Renal cortex interstitium (tissue), 11 donors: ENCODE measurements at regions not wholly inside any gene's neighbourhood (a gene's known extent, or its start where the extent isn't known, plus 50 kb on each side); places are given as distances from the start of the nearest gene placed in this dataset.

Experiments
- DNase-seq, 11 donors: peaks; one replicate each; pipeline ENCODE4 v3.0.0-alpha.2; 2013; ENCODE audit warnings: low read depth in 9 of 11, low spot score in 4 of 11; ENCODE audit errors: extremely low read depth in 1 of 11

GRCh38 chrX:42725196-42725595 is 52.8 kb downstream of the PPP1R2C start:
- no peak for DNase-seq

DNA sequence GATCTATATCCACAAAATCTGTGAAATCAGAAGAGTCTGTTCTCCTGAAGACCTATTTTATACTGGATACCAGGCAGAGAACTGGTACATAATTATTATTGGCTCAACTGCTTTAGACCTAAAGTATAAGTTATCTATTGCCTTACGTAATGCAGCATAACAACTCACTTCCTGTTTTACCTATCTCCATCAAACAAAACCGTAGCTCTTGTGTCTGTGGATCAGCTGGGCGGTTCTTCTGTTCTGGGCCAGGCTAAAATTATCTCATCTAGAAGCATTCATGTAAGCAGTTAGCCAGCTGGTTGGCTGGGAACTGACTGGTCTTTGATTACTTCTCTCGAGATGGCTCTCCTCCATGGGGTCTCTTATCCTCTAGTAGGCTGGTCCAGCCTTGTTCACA is 57.8 kb downstream of the PPP1R2C start:
- DNase-seq = no peak

DNA sequence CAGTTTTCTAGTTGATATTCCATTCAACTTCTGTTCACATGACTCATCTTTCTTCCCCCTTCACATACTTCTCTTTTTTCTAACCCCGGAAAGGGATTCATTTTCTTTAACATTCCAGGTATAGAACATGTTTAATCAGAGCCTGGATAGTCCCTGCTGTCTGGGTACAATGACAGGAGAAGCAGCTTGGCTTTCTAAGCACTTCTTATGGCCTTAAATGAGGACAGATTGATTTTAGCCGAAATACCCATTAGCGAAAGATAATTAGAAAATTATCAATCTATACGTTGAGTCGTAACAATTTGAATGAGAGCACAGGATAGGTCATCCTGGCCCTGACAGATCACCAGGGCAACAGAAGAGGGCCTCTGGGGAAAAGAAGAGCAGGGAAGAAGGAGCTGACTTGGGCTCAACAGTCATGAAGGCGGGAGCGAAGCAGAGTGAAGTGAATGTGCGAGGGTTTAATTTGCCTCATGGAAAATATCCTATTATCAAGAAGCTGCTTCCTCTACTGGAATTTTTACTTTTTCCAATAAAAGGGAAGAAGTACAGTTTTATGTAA is 62.2 kb downstream of the PPP1R2C start:
- DNase-seq = no peak

GRCh38 chrX:42714981-42715700 is 62.8 kb downstream of the PPP1R2C start:
- peak in 9 of 11 donors; percentile 12 to 38 (median 27) for DNase-seq

- no peak for DNase-seq
Measured at GRCh38 chrX:42710452-42710851, 67.5 kb downstream of the PPP1R2C start.

- DNase-seq = no peak
Measured at GRCh38 chrX:42708222-42708621, 69.7 kb downstream of the PPP1R2C start.

GRCh38 chrX:42707742-42708141 is 70.2 kb downstream of the PPP1R2C start:
- no peak for DNase-seq

GRCh38 chrX:42704454-42704853 is 73.5 kb downstream of the PPP1R2C start:
- no peak for DNase-seq

GRCh38 chrX:42697544-42697943 is 80.4 kb downstream of the PPP1R2C start:
- no peak for DNase-seq

GRCh38 chrX:42696536-42697124 is 81.3 kb downstream of the PPP1R2C start:
- DNase-seq = no peak

- DNase-seq = peak in 4 of 11 donors; percentile 13 to 33 (median 16)
Measured at GRCh38 chrX:42695800-42696358, 82.1 kb downstream of the PPP1R2C start.

- DNase-seq = no peak
Measured at GRCh38 chrX:42694260-42694815, 83.6 kb downstream of the PPP1R2C start.

DNA sequence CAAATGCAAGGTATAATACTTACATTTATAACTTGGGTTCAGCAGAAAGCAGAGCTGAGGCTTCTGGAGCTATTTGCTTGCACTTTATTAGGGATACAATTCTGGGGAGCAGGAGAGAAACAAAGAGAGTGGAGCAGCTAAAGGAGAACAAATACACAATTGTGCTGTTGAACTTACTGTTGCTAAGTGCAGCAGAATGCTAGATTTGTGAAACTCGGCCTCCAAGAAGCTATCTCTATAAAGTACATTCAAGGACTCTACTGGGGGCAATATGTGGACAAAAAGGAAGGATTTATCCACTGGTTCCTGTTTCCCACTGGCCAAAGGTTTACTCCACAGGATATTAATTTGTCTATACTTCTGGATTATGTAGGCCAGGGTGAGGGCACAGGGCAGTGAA is 86.8 kb downstream of the PPP1R2C start:
- no peak for DNase-seq

DNA sequence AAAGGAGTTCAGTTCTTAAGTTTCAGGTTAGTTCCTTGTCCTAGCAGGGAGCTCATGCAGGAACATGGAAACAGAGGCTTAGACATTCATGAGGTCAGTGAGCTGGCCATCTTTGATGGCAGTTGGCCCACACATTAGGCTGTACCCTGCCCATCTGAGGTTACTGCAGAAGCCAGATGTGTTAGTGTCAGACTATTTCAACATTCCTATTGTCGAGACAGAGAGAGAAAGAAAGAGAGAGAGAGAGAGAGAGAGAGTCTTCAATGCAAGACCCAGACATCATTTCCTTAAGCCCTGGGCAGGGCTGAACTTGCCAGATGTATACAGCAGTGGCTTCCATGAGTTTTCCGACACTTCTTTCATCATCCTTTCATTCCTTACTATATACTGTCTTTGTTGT is 91.3 kb downstream of the PPP1R2C start:
- DNase-seq = no peak

DNA sequence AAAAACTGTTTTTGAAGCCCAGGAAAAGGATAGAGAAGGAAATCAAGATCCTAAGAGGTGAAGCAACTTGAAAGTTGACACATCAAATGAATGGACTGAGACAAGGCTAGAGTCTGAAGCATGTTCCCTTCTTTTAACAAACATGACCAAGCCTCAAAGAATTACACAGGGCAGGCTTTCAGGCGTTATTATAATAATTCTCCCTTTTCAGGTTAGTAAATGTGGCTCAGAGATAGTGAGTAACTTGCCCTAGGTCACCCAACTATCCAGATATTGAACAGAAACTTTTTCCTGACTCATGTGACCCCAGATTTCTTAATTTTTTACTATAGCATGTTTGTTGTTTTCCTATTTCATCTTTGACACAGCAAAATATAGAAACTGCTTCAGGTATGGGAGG is 91.7 kb downstream of the PPP1R2C start:
- DNase-seq = no peak

DNA sequence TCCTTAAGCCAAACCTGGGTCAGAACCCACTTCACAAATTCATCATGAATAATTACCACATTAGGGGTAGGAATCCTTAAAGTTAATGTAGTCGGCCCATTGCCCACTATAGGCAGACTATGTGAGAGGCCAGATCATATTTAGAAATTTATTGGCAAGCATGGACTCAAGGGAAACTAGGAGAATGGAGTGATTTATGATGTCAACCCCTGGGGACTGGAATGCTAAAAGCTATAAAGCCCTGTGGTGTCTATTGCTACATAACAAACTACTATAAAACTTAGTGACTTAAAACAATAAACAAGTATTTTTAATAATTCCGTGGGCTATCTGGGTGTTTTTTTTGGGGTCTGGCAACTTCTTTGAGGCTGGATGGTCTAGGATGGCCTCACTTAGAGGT is 93.9 kb downstream of the PPP1R2C start:
- DNase-seq = no peak

DNA sequence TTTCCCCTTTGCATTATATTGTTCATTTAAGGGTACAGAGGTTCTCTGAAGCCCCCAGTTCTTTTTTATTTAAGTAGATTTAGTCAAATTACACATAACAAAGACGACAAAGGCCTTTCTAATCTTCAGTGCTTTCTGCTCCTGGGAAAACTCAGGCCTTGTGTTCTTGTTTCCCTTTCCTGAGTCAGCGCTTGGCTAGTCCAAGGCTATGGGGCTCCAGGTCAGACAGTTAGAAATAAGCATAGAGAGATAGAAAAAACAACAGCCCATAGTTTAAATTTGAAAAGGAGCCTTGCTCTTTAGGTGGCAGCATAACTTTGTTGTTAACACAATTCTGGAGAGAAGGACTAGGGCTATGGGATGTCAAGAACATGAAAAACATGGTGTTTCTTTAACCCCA is 97.3 kb downstream of the PPP1R2C start:
- no peak for DNase-seq

- no peak for DNase-seq
Measured at GRCh38 chrX:42678133-42678532, 99.8 kb downstream of the PPP1R2C start.

GRCh38 chrX:42673301-42673810 is 104.6 kb downstream of the PPP1R2C start:
- DNase-seq = no peak

GRCh38 chrX:42664680-42665079 is 113.3 kb downstream of the PPP1R2C start:
- DNase-seq = no peak
